Endothelial cell of umbilical vein (primary cell): ENCODE measurements at regions not wholly inside any gene's neighbourhood (a gene's known extent, or its start where the extent isn't known, plus 50 kb on each side); places are given as distances from the start of the nearest gene placed in this dataset.

Experiments
- GATA2 ChIP-seq: IDR thresholded peaks from 2 replicates; pipeline ENCODE4 v1.7.0; 2011; ENCODE audit warnings: low read depth, mild to moderate bottlenecking, moderate library complexity, mixed read lengths, low read length; ENCODE audit not compliant: insufficient read length, insufficient read depth
- POLR2A ChIP-seq: IDR thresholded peaks from 2 replicates; pipeline ENCODE4 v1.6.1; 2012; ENCODE audit warnings: low read depth, mild to moderate bottlenecking, control low read depth, low read length
- TF ChIP-seq, protein P1 (sequence below), 2 donors: IDR thresholded peaks; 1 replicate in 1 of 2; 2 replicates in 1 of 2; pipeline ENCODE4 v1.5.1; 2011; ENCODE audit warnings: low read length in 2 of 2, mild to moderate bottlenecking in 2 of 2, moderate library complexity in 2 of 2, control low read depth in 1 of 2, inconsistent platforms in 1 of 2, low read depth in 1 of 2; ENCODE audit not compliant: insufficient read depth in 1 of 2; ENCODE audit errors: extremely low read depth in 1 of 2

GRCh38 chr9:135228345-135228982 lies 141.0 kb downstream of the OLFM1 start:
- no peak for TF ChIP-seq GATA2
- TF ChIP-seq, protein P1, sequence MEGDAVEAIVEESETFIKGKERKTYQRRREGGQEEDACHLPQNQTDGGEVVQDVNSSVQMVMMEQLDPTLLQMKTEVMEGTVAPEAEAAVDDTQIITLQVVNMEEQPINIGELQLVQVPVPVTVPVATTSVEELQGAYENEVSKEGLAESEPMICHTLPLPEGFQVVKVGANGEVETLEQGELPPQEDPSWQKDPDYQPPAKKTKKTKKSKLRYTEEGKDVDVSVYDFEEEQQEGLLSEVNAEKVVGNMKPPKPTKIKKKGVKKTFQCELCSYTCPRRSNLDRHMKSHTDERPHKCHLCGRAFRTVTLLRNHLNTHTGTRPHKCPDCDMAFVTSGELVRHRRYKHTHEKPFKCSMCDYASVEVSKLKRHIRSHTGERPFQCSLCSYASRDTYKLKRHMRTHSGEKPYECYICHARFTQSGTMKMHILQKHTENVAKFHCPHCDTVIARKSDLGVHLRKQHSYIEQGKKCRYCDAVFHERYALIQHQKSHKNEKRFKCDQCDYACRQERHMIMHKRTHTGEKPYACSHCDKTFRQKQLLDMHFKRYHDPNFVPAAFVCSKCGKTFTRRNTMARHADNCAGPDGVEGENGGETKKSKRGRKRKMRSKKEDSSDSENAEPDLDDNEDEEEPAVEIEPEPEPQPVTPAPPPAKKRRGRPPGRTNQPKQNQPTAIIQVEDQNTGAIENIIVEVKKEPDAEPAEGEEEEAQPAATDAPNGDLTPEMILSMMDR (IDR thresholded peaks at IDR 0.05; ENCODE audit: extremely low read depth in 1 of 2, insufficient read depth in 1 of 2, low read depth in 1 of 2, low read length in 2 of 2), result no peak
- no peak for TF ChIP-seq POLR2A
